ENCODE measurements at regions not wholly inside any gene's neighbourhood (a gene's known extent, or its start where the extent isn't known, plus 50 kb on each side); places are given as distances from the start of the nearest gene placed in this dataset.

DNA sequence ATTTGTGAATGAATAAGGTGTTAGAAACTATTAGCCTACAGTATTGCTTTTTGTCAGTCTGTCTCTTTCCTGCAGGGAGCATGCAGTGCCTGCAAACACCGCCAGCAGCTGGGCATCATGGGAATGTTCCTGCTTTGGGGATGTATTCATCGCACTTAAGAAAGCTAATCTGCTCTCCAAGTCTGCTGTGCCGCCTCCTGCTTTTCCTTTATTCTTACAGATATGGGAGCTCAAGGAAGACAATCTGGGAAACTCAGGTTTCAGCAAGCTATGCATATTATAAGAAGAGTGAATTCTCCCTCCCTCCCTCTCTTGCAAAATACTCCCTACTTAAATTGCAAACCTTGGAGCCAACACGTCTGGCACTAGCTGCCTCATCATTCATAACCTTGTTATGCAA, 479.2 kb upstream of the ACVR2A start:
- no peaks in the 10 kb centered on the region for H3K27me3 ChIP-seq (ENCODE audit: control insufficient read depth, insufficient read depth, low read length)
- H3K4me3 ChIP-seq (ENCODE audit: insufficient read depth, low read depth, low read length), result no peak overlapping the region
- no peaks in the 10 kb centered on the region for H3K36me3 ChIP-seq (replicated peaks; ENCODE audit: control insufficient read depth, insufficient read depth, low read length)
- no peak for DNase-seq

DNA sequence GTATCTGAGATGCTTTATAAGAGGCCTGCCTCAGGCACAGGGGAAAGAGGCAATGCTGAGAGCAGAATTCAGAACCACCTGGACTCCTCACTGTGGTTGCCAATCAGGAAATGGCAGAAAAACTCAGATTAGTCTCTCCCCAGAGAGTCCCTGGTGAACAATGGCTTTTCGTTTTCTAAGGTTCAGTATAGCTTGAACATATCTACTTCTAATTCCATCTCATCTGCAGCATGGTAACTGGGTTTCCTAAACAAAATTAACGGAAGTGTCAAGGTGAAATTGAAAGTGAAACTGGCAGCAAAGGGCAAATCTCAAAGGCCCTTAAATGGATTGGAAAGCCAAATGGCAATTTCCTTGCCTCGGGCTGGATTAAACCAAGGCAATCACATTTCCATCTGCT, 480.2 kb upstream of the ACVR2A start:
- Histone ChIP-seq H3K36me3 (replicated peaks; ENCODE audit: control insufficient read depth, insufficient read depth, low read length) (no peaks in the 10 kb centered on the region), H3K4me3 (ENCODE audit: insufficient read depth, low read depth, low read length) (no peak overlapping the region), H3K27me3 (ENCODE audit: control insufficient read depth, insufficient read depth, low read length) (no peaks in the 10 kb centered on the region)
- DNase-seq, result no peak

DNA sequence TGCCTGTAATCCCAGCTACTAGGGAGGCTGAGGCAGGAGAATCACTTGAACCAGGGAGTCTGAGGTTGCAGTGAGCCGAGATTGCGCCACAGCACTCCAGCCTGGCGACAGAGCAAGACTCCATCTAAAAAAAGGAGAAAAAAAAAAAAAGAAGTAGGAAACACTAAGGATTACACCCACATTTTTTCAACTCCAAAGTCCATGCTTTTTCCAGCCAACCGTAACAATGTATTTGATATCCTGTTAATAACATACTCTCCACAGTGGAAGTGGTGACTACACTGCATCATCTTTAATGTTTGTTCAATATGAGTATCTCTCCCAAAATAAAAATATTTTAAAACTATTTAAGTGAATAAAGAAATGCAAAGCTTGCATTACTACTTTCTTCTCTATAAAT, 481.6 kb upstream of the ACVR2A start:
- no peak overlapping the region for H3K4me3 ChIP-seq (ENCODE audit: insufficient read depth, low read depth, low read length)
- no peaks in the 10 kb centered on the region for H3K27me3 ChIP-seq (ENCODE audit: control insufficient read depth, insufficient read depth, low read length)
- DNase-seq, result no peak
- no peaks in the 10 kb centered on the region for H3K36me3 ChIP-seq (replicated peaks; ENCODE audit: control insufficient read depth, insufficient read depth, low read length)

DNA sequence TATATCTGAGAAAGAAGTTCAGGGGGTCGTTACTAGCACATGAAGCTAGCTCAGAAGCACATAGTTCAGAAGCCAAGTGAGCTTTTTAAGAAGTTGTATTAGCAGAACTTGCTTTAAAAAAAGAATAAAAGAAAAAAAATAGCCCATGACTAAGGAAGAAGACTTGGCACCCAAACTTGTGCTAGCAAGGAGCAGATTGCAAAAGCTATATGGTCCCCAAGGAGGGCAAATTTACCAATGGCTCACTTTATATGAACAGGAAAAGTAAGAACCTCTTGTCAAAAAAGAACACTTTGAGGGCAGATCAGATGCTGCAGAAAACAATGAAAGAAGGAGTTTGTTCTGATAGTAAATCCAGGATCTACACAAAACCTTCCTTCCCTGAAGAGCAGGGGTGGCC, 486.5 kb upstream of the ACVR2A start:
- Histone ChIP-seq H3K36me3 (replicated peaks; ENCODE audit: control insufficient read depth, insufficient read depth, low read length) (no peaks in the 10 kb centered on the region), H3K27me3 (ENCODE audit: control insufficient read depth, insufficient read depth, low read length) (no peaks in the 10 kb centered on the region), H3K4me3 (ENCODE audit: insufficient read depth, low read depth, low read length) (no peak overlapping the region)
- DNase-seq, result no peak

DNA sequence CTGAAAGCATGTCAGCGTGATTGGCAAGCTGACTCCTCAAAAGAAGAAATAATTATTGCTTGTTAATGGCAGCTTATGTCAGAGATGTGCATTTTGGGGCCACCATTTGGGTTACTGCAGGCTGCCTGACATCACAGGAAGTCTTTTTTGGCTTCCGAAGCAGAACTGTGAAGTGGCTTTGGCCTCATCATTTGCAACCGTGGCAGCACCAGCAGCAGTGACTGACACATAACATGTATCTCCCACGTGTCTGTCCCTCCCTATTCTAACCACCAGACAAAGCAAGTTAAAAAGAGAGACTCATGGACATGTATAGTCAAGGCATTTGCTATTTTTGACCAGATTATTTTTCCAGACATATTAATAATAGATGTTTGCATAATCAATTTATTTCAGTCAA, 488.7 kb upstream of the ACVR2A start:
- H3K36me3 ChIP-seq (replicated peaks; ENCODE audit: control insufficient read depth, insufficient read depth, low read length), result no peaks in the 10 kb centered on the region
- no peak for DNase-seq
- no peak overlapping the region for H3K4me3 ChIP-seq (ENCODE audit: insufficient read depth, low read depth, low read length)
- H3K27me3 ChIP-seq (ENCODE audit: control insufficient read depth, insufficient read depth, low read length), result no peaks in the 10 kb centered on the region

DNA sequence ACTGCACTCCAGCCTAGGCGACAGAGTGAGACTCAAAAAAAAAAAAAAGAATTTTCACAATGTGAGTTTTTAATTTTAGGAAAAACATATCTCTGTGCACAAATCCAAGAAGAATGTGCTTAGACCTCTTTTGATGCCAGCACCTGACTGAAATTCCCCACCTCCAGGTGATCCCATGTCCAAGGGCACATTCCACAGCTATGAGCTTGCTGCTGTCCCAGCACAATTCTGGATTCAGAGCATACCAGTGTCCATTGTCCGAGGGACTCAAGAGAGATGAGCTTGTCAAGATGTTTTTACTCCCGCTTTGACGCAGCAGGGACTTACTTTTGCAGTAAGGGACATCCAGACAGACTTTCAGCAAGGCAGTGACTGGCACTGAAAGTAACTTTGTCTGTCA, 489.1 kb upstream of the ACVR2A start:
- H3K36me3 ChIP-seq (replicated peaks; ENCODE audit: control insufficient read depth, insufficient read depth, low read length), result no peaks in the 10 kb centered on the region
- H3K4me3 ChIP-seq (ENCODE audit: insufficient read depth, low read depth, low read length), result no peak overlapping the region
- no peak for DNase-seq
- no peaks in the 10 kb centered on the region for H3K27me3 ChIP-seq (ENCODE audit: control insufficient read depth, insufficient read depth, low read length)

DNA sequence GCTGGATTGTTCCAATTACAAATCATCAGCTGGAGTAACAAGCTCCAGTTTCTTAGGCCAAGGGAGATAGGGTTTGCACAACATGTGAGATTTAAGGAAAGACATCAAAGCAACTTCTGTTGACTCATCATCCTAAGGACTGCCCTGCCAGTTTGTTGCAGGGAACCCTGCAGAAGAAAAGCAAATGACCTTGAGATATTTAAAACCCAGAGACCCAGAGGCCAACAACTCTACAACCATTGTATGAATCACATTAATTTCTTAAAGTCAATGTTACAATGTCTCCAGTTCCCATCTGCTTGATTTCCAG, 491.8 kb upstream of the ACVR2A start:
- Histone ChIP-seq H3K27me3 (ENCODE audit: control insufficient read depth, insufficient read depth, low read length) (no peaks in the 10 kb centered on the region), H3K4me3 (ENCODE audit: insufficient read depth, low read depth, low read length) (no peak overlapping the region)
- DNase-seq, result no peak

DNA sequence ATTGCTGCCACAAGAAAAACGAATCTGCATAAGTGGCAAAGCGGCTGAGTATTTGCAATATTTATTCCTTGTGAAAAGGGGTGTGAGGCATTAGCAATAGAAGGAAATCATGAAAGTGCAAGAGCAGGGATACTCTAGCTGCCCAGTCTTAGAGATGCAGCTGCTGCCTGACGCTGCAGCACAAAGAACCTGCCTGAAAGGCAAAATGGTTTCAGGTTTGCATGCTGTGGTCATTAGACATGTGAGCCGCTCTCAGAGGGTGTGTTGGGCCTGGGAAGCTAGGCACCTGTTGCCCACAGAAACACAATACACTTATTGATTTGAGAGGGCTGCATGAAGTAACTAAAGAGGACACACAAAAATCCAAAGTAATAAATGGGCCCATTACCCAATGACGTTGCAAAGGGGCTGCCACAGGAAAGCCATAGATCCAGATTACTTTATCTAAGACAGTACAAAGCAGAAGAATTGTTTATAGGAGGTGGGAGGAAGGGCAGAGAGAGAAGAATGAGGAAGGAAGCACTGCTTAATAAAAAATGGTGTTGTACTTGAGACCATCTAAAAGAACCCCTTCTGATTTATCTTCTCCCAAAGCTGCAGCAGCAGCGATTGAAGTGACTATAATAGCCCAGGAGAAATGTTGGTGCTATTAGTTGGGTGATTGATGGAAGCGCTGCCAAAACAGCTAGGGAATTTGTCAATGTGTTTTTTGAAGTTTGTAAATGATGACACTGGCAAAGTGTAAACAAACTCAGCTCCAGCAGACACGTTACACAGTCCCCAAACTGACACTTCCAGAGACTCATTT, 492.4 kb upstream of the ACVR2A start:
- Histone ChIP-seq H3K36me3 (replicated peaks; ENCODE audit: control insufficient read depth, insufficient read depth, low read length) (no peaks in the 10 kb centered on the region), H3K4me3 (ENCODE audit: insufficient read depth, low read depth, low read length) (no peak overlapping the region), H3K27me3 (ENCODE audit: control insufficient read depth, insufficient read depth, low read length) (no peaks in the 10 kb centered on the region)
- no peak for DNase-seq

More for the DNA sequence above, 491.8 kb upstream of the ACVR2A start:
- no peaks in the 10 kb centered on the region for H3K36me3 ChIP-seq (replicated peaks; ENCODE audit: control insufficient read depth, insufficient read depth, low read length)

DNA sequence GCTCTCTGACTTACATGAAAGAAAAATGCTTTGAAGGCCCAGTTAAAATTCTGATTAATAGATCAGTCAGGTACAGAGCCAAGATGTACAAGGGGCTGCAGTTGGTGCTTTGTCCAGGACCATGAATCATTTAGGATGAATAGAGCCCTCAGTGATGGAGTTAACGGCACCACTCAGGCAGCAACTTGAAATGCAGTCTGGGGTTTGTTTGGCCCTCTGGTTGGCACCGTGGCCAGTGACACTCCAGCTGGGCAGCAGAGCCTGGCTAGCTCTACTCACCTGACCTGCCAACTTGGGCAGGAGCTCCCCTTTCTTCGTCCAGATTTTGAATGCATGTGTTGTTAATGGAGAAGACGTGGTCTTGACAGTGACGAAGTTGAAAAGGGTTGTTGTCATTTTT, 493.0 kb upstream of the ACVR2A start:
- DNase-seq, result no peak
- Histone ChIP-seq H3K4me3 (ENCODE audit: insufficient read depth, low read depth, low read length) (no peak overlapping the region), H3K36me3 (replicated peaks; ENCODE audit: control insufficient read depth, insufficient read depth, low read length) (no peaks in the 10 kb centered on the region), H3K27me3 (ENCODE audit: control insufficient read depth, insufficient read depth, low read length) (no peaks in the 10 kb centered on the region)

DNA sequence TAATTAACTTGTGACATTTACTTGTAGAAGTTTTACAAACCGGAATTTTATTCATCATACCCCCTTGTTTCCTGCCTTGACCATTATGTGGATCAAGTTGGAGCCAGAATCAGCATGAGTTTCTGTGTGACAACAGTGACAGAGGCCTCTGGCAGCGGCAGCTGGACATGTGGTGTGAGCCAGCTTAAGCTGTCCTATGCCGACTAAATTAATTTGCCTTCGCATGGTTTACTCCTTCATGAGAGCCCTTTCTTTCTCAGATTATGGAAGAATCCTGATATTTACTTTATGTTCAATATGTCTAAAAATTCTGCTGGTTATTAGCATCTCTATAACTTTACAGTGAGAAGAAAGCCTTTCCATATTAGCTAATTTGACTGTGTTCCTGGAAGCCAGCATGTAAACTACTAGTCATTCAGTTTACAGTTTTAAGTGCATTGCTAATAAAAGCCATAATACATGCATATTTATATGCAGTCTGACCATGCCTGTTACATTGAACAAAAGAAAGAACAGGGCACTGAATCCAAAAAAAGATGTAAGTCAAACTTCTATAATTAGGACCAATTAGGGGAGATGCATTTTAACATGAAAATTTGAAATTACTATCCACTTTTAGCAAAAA, 495.8 kb upstream of the ACVR2A start:
- no peak for DNase-seq
- Histone ChIP-seq H3K4me3 (ENCODE audit: insufficient read depth, low read depth, low read length) (no peak overlapping the region), H3K27me3 (ENCODE audit: control insufficient read depth, insufficient read depth, low read length) (no peaks in the 10 kb centered on the region), H3K36me3 (replicated peaks; ENCODE audit: control insufficient read depth, insufficient read depth, low read length) (no peaks in the 10 kb centered on the region)

DNA sequence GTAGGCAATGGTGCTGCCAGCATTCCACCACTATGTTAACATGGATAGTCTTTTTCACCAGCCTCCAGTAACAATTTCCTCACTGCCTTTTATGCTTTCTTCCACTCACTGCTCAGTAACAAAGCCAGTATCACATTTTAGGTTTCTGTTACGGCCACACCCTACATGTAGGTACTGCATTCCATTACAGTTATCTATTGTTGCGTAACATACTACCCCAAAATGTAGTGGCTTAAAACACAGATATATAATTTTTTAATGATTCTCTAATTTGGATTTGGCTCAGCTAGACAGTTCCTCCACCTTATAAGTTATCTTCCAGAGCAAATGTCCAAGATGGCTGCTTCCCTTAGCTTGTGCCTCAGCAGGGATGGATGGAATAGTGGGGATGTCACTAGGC, 498.7 kb upstream of the ACVR2A start:
- H3K27me3 ChIP-seq (ENCODE audit: control insufficient read depth, insufficient read depth, low read length), result no peaks in the 10 kb centered on the region
- DNase-seq, result no peak
- no peaks in the 10 kb centered on the region for H3K36me3 ChIP-seq (replicated peaks; ENCODE audit: control insufficient read depth, insufficient read depth, low read length)

DNA sequence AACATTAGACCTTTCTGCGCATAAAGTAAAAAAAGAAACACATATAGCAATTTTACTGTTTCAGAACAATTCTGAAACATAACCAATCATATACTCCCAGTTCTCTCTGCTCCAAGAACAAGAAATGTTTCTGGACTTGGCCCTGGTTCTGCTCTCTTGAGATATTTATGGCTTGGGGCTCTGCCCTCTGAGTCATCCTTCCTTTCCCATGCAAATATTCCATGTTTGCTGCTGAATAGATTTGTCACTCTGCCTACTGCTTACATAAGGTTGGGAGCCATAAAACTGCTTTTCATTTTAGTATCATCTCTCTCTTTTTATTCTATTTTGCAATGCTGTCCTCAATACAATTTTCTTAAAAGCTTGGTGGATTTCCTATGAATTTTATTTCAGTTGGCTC, 499.6 kb upstream of the ACVR2A start:
- Histone ChIP-seq H3K27me3 (ENCODE audit: control insufficient read depth, insufficient read depth, low read length) (no peaks in the 10 kb centered on the region), H3K36me3 (replicated peaks; ENCODE audit: control insufficient read depth, insufficient read depth, low read length) (no peaks in the 10 kb centered on the region), H3K4me3 (ENCODE audit: insufficient read depth, low read depth, low read length) (no peak overlapping the region)
- DNase-seq, result no peak

More for the DNA sequence above, 498.7 kb upstream of the ACVR2A start:
- H3K4me3 ChIP-seq (ENCODE audit: insufficient read depth, low read depth, low read length), result no peak overlapping the region

DNA sequence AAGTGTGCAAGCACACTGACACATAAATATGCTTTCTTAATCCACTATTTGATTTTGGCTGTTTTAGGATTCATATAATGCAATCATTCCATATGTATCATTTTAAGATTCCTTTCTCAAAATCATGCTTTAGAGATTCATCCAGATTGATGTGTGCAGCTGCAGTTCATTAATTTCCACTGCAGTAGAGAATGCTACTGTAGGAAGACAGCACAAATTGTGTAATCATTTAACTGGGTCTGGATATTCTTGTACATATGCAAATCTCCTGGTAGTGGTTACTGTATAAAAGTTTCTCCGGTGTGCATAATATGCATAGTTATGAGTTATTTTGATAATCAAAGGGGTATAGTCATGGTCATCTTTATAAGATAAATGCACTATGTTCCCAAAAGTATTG, 502.5 kb upstream of the ACVR2A start:
- no peaks in the 10 kb centered on the region for H3K36me3 ChIP-seq (replicated peaks; ENCODE audit: control insufficient read depth, insufficient read depth, low read length)
- no peaks in the 10 kb centered on the region for H3K27me3 ChIP-seq (ENCODE audit: control insufficient read depth, insufficient read depth, low read length)
- DNase-seq, result no peak
- H3K4me3 ChIP-seq (ENCODE audit: insufficient read depth, low read depth, low read length), result no peak overlapping the region

DNA sequence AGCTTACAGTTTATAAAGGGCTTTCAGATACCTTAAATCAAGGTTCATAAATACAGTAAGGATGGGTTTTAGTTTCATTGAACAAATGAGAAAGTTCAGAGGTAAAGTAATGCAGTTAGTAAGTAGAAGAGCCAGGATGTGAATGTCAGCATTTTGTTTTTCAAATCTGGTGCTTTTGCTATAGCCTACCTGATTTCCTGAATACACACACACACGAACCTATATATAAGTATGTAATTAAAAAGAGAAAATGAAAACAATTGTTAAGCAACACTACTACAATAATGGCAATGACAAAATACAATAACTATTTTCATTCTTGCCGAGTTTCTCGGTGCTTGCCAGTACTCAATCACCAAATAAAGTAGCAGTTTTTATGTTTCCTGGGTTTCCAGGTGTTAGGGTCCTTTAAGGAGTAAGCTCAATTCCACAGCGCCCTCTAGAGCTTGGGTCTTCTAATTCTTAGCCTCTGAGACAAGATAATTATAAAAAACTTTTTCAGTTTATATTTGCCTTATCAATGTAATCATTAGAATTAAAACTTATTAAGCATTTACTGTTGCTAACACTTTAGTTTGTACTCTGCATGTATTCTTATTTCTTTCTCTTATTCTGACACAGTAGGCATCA, 512.9 kb upstream of the ACVR2A start:
- peak; percentile 30 for DNase-seq
- Histone ChIP-seq H3K27me3 (ENCODE audit: control insufficient read depth, insufficient read depth, low read length) (no peaks in the 10 kb centered on the region), H3K4me3 (ENCODE audit: insufficient read depth, low read depth, low read length) (no peak overlapping the region), H3K36me3 (replicated peaks; ENCODE audit: control insufficient read depth, insufficient read depth, low read length) (no peaks in the 10 kb centered on the region)

DNA sequence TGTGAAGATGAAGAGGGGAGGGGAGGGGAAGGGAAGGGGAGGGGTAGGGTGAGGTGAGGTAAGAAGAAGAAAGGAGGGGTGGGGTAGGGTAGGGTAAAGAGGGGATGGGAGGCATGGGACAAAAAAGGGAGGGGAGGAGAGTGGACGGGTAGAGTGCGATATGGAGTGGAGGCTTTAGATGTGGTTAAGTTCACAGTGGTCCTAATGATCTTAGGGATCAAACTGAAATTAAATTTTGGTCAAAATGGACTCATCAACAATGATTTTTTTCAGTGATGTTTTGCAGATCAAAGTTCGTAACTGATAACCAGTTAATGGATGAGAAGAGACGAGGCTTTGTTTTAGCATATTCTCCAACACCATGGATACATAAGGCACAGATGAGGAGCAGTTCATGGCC, 513.9 kb upstream of the ACVR2A start:
- Histone ChIP-seq H3K4me3 (ENCODE audit: insufficient read depth, low read depth, low read length) (no peak overlapping the region), H3K36me3 (replicated peaks; ENCODE audit: control insufficient read depth, insufficient read depth, low read length) (no peaks in the 10 kb centered on the region), H3K27me3 (ENCODE audit: control insufficient read depth, insufficient read depth, low read length) (no peaks in the 10 kb centered on the region)
- DNase-seq, result no peak

All from H7 (cell line).